GM10266 (cell line): ENCODE measurements at regions not wholly inside any gene's neighbourhood (a gene's known extent, or its start where the extent isn't known, plus 50 kb on each side); places are given as distances from the start of the nearest gene placed in this dataset.

ENCODE experiments used
- DNase-seq: peaks from one replicate; pipeline ENCODE4 v3.0.0; 2012; ENCODE audit errors: extremely low spot score
- TF ChIP-seq, protein P1 (sequence below): IDR thresholded peaks from 2 replicates; pipeline ENCODE4 v1.5.1; 2012; ENCODE audit warnings: mild to moderate bottlenecking, low read depth; ENCODE audit not compliant: control insufficient read depth, insufficient read depth; ENCODE audit errors: missing control alignments

DNA sequence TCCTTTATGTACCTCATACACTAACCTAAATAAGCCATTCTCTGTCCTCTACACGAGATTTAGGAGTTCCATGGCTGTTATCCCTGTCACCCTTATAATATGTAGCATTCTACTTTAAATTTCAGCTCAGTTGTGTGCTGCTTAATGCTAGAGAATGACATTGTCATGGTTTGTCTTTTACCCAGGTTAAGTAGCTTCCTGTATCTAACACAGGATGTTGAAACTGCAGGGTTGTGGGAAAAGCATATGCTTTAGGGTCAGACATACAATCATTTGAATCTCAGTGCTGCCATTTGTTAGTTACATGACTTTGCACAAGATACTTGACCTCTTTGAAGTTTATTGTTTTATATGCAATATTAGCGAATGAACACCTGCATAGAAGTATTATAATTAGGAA lies 235.1 kb upstream of the CACNA2D1 start:
- TF ChIP-seq, protein P1, sequence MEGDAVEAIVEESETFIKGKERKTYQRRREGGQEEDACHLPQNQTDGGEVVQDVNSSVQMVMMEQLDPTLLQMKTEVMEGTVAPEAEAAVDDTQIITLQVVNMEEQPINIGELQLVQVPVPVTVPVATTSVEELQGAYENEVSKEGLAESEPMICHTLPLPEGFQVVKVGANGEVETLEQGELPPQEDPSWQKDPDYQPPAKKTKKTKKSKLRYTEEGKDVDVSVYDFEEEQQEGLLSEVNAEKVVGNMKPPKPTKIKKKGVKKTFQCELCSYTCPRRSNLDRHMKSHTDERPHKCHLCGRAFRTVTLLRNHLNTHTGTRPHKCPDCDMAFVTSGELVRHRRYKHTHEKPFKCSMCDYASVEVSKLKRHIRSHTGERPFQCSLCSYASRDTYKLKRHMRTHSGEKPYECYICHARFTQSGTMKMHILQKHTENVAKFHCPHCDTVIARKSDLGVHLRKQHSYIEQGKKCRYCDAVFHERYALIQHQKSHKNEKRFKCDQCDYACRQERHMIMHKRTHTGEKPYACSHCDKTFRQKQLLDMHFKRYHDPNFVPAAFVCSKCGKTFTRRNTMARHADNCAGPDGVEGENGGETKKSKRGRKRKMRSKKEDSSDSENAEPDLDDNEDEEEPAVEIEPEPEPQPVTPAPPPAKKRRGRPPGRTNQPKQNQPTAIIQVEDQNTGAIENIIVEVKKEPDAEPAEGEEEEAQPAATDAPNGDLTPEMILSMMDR: no peak
- DNase-seq: peak; percentile 5

GRCh38 chr7:82678259-82678658 lies 234.7 kb upstream of the CACNA2D1 start:
- DNase-seq: no peak

GRCh38 chr7:82677493-82677892 lies 233.9 kb upstream of the CACNA2D1 start:
- TF ChIP-seq, protein P1: no peak
- DNase-seq: peak; percentile 42

More at GRCh38 chr7:82678259-82678658, 234.7 kb upstream of the CACNA2D1 start:
- TF ChIP-seq, protein P1: no peak

- DNase-seq: no peak
- TF ChIP-seq, protein P1: no peak
Observed at GRCh38 chr7:82676777-82677463, 233.3 kb upstream of the CACNA2D1 start.

- TF ChIP-seq, protein P1: no peak
Observed at GRCh38 chr7:82675396-82675795, 231.8 kb upstream of the CACNA2D1 start.

GRCh38 chr7:82674268-82674667 lies 230.7 kb upstream of the CACNA2D1 start:
- DNase-seq: no peak
- TF ChIP-seq, protein P1: no peak

More at GRCh38 chr7:82675396-82675795, 231.8 kb upstream of the CACNA2D1 start:
- no peak for DNase-seq

- DNase-seq: no peak
Observed at GRCh38 chr7:82672078-82672477, 228.5 kb upstream of the CACNA2D1 start.

More at GRCh38 chr7:82672078-82672477, 228.5 kb upstream of the CACNA2D1 start:
- TF ChIP-seq, protein P1: no peak
